Neutrophil (primary cell): ENCODE measurements at regions not wholly inside any gene's neighbourhood (a gene's known extent, or its start where the extent isn't known, plus 50 kb on each side); places are given as distances from the start of the nearest gene placed in this dataset.

Experiments
- H3K27ac ChIP-seq: fragments of 200-600 bp; sonication (generic); 2 replicates; pipeline ENCODE4 v1.5.1; 2016; ENCODE audit warnings: mild to moderate bottlenecking, moderate library complexity
- H3K27me3 ChIP-seq: fragments of 200-600 bp; sonication (generic); 2 replicates; pipeline ENCODE4 v1.6.0; 2016; ENCODE audit warnings: mild to moderate bottlenecking
- H3K36me3 ChIP-seq: fragments of 200-600 bp; sonication (generic); 2 replicates; pipeline ENCODE4 v1.5.1; 2017
- H3K4me1 ChIP-seq, 2 experiments: fragments of 200-600 bp in 1 of 2; sonication (generic) in 1 of 2; 1 replicate in 1 of 2; 2 replicates in 1 of 2; pipeline versions ENCODE4 v1.5.1 to v1.6.1; 2013 to 2016; ENCODE audit warnings: low read depth in 1 of 2, low read length in 1 of 2, mild to moderate bottlenecking in 1 of 2, moderate library complexity in 1 of 2; ENCODE audit not compliant: control insufficient read depth in 1 of 2, insufficient read depth in 1 of 2
- H3K4me3 ChIP-seq, 2 experiments: fragments of 200-600 bp in 1 of 2; sonication (generic) in 1 of 2; 1 replicate in 1 of 2; 2 replicates in 1 of 2; pipeline ENCODE4 v1.5.1; 2013 to 2016; ENCODE audit warnings: low read depth in 1 of 2, low read length in 1 of 2, mild to moderate bottlenecking in 1 of 2, moderate library complexity in 1 of 2
- H3K9me3 ChIP-seq: fragments of 200-600 bp; sonication (generic); 2 replicates; pipeline ENCODE4 v1.5.1; 2016
- TF ChIP-seq, protein P1 (sequence below): fragments of 200-600 bp; sonication (generic); IDR thresholded peaks from 2 replicates; pipeline ENCODE4 v1.5.1; 2016; ENCODE audit warnings: antibody characterized with exemption

DNA sequence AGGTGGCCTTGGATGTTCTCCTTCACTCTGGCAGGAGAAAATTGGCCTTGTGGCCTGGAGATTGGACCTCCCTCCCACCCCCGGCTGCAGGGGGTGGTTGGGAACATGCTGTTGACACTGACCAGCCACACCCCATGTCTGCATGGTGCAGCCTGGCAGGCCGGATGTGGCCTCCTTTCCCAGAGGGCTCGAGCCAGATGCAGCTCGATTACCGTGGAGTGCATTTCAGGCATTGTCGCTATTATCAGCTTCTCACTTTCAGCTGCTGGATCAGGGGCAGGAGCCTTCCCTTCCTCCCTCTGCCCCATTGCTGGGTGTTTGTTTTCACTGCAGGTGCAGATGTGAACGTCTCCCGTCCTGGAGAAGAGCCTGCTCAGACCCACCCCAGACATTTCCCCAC is 211.0 kb upstream of the SIX2 start:
- Histone ChIP-seq H3K27ac (no peak overlapping the region), H3K36me3 (no peaks in the 10 kb centered on the region), H3K4me3 (no peak overlapping the region), H3K9me3 (no peaks in the 10 kb centered on the region), H3K4me1 (no peaks in the 10 kb centered on the region), H3K27me3 (peaks cover 22% of the 10 kb centered on the region)
- TF ChIP-seq, protein P1, sequence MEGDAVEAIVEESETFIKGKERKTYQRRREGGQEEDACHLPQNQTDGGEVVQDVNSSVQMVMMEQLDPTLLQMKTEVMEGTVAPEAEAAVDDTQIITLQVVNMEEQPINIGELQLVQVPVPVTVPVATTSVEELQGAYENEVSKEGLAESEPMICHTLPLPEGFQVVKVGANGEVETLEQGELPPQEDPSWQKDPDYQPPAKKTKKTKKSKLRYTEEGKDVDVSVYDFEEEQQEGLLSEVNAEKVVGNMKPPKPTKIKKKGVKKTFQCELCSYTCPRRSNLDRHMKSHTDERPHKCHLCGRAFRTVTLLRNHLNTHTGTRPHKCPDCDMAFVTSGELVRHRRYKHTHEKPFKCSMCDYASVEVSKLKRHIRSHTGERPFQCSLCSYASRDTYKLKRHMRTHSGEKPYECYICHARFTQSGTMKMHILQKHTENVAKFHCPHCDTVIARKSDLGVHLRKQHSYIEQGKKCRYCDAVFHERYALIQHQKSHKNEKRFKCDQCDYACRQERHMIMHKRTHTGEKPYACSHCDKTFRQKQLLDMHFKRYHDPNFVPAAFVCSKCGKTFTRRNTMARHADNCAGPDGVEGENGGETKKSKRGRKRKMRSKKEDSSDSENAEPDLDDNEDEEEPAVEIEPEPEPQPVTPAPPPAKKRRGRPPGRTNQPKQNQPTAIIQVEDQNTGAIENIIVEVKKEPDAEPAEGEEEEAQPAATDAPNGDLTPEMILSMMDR = no peak

DNA sequence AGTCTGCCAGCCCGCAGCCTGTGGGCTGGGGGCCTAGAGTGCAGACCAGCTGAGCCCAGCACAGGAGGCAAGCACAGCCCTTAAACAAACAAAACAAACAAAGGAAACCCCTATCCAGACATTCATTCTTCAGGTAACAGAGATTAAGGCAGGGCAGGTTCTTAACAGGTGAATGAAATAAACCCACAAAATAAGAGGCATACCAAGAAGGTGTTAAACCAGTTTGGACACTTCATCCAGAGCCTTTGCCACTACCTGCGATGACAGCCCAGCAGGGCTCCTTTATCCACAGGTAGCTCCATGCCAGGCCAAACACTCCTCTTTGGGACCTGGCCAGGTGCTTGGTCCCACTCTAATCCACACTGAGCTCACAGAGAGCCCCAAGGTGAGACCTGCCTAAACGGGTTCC is 209.7 kb upstream of the SIX2 start:
- no peaks in the 10 kb centered on the region for H3K9me3 ChIP-seq
- TF ChIP-seq, protein P1 = no peak
- H3K4me1 ChIP-seq = no peaks in the 10 kb centered on the region
- peaks cover 9% of the 10 kb centered on the region for H3K27me3 ChIP-seq
- no peak overlapping the region for H3K4me3 ChIP-seq
- H3K36me3 ChIP-seq = no peaks in the 10 kb centered on the region
- no peak overlapping the region for H3K27ac ChIP-seq

DNA sequence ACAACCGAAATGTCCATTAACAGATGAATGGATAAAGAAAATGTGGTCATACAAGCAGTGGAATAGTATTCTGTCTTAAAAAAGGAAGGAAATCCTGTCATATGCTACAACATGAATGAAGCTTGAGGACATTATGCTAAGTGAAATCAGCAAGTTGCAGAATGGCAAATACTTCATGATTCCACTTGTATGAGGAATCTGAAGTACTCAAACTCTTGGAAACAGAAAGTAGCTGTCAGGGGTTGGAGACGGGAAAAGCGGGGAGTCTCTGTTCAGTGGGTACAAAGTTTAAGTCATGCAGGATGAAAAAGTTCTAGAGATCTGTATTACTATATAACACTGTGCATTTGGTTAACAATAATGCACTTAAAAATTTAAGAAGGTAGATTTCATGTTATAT is 209.0 kb upstream of the SIX2 start:
- Histone ChIP-seq H3K4me3 (no peak overlapping the region), H3K27ac (no peak overlapping the region)
- TF ChIP-seq, protein P1 = no peak

DNA sequence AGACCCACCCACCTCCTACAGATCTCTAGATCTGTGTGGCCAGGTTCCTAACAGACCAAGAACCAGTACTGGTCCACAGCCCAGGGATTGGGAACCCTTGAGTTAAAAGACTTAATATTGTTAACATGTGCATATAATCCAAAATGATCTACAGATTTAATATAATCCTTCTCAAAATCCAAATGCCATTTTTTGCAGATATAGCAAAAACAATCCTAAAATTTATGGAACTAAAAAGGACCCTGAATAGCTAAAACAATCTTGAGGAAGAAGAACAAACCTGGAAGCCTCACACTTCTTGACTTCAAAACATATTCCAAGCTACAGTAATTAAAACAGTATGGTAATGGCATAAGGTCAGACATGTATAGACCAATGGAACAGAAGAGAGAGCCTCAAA is 206.9 kb upstream of the SIX2 start:
- no peaks in the 10 kb centered on the region for H3K27me3 ChIP-seq
- H3K4me1 ChIP-seq = no peaks in the 10 kb centered on the region
- no peak overlapping the region for H3K4me3 ChIP-seq
- no peaks in the 10 kb centered on the region for H3K36me3 ChIP-seq
- no peaks in the 10 kb centered on the region for H3K9me3 ChIP-seq
- no peak overlapping the region for H3K27ac ChIP-seq
- TF ChIP-seq, protein P1 = no peak

More for the DNA sequence above, 209.0 kb upstream of the SIX2 start:
- no peaks in the 10 kb centered on the region for H3K4me1 ChIP-seq
- no peaks in the 10 kb centered on the region for H3K36me3 ChIP-seq
- no peaks in the 10 kb centered on the region for H3K9me3 ChIP-seq
- H3K27me3 ChIP-seq = peaks cover 2% of the 10 kb centered on the region

DNA sequence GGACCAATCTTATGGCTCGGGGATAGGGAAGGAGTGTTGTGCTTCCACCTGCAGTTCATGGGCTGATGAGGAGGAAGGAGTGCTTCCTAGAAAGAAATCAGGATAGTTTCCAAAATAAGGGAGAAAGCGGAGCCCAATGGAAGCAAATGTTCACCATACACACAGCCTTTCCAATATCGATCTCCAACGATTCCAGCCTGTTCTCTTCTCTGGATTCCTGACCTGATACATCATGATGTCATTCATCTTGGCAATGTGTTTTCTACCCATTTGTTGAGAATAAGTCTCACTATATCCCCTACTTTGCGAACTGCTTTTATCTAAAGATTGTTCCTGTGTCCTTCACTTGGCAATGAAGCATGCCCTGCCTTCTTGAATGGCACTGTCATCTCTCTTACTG is 205.3 kb upstream of the SIX2 start:
- Histone ChIP-seq H3K9me3 (no peaks in the 10 kb centered on the region), H3K27me3 (no peaks in the 10 kb centered on the region), H3K36me3 (no peaks in the 10 kb centered on the region), H3K27ac (no peak overlapping the region), H3K4me1 (no peaks in the 10 kb centered on the region), H3K4me3 (no peak overlapping the region)
- TF ChIP-seq, protein P1 = no peak
